Islet precursor cell (in vitro differentiated cells): ENCODE measurements at regions not wholly inside any gene's neighbourhood (a gene's known extent, or its start where the extent isn't known, plus 50 kb on each side); places are given as distances from the start of the nearest gene placed in this dataset.

ENCODE experiments used
- DNase-seq: peaks from one replicate; pipeline ENCODE4 v3.0.0-alpha.2; 2018

GRCh38 chr2:201969241-201969937, 64.3 kb upstream of the FZD7 start:
- DNase-seq, result no peak

- peak; percentile 66 for DNase-seq
Measured at GRCh38 chr2:201969938-201970785, 63.5 kb upstream of the FZD7 start.

DNA sequence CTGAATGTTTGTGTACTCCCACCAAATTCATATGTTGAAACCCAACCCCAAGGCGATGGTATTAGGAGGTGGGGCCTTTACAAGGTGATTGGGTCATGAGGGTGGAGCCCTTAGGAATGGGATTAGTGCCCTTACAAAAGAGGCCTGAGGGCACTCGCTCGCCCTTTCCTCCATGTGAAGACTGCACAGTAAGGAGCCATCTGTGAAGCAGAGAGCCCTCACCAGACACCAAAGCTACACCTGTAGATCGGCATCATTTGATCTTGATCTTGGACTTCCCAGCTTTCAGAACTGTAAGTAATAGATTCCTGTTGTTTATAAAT, 62.9 kb upstream of the FZD7 start:
- no peak for DNase-seq

DNA sequence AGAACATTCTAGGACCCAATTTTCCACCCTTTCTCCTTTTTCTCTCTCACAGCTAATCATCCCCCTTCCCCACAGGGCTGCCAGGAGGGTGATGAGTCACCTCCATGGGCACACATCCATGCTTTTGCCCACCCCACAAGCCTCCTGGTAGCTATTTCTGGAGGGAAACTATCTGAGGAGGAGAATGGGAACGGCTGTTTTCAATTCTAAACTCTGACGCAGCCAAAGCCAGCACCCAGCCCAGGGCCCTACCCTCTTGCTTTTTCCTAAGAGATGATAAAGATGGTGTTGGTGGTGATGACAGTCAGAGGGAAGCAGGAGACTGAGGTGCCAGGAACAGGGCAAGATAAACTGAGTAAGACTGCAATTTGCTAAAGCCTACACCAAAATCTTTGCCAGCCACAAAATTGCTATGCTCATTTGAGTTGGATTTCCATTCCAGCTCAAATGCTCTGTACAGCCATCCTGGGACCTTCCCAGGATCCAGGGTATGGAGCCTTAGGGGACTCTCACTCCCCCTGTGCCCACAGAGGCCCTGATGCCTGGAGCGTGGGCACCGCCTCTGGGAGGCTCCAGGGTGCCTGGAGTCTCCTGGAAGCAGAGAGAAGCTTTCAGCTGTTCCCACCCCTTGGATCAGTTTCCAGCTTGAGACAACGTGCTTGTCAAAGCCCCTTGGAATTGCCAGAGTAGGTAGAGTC, 62.0 kb upstream of the FZD7 start:
- DNase-seq, result no peak

GRCh38 chr2:201972621-201973255, 60.9 kb upstream of the FZD7 start:
- DNase-seq, result no peak

GRCh38 chr2:201973305-201973928, 60.2 kb upstream of the FZD7 start:
- DNase-seq, result no peak

DNA sequence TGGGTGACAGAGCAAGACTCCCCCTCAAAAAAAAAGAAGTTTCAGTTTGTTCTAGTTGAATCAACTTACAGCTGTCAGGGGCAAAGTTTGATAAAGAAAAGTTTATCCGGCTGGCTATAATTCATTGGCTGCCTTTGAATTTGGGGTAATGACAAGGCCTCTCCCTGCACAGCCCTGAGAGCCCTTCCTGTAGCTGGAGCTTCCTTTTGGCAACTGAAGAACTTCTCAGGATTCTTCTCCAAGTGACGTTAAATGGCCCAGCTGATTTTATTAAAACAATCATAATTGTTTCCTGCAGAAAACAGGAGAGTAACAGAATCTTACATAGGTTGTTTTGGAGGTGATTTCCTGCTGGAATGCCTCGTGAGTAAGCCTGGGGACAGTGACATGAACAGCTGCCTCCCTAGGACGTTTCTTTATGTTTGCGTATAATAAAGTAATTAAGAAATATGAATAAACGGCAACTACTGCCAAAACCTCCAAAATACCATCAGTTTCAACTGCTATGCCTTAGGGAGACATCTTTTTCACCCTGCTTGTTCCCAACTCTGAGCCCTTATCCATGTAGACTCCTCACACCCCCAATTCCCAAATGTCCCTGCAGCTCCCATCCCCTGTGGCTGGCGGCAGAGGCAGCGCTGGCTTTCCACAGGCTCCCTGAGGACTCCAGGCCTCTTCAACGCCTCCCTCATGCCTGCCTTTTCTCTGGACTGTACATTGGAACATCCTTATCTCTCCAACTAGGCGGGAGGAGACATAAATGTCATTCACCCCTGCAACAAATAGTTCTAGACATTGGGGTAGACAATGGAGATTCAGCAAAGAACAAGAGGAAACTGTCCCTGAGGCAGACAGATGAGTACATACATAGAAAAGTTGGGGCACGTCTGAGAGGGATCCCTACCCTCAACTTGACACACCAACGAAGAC, 59.2 kb upstream of the FZD7 start:
- no peak for DNase-seq

GRCh38 chr2:201975434-201975833, 58.2 kb upstream of the FZD7 start:
- DNase-seq, result no peak

GRCh38 chr2:201975964-201976612, 57.6 kb upstream of the FZD7 start:
- DNase-seq, result no peak

GRCh38 chr2:201977651-201978050, 56.0 kb upstream of the FZD7 start:
- DNase-seq, result no peak

DNA sequence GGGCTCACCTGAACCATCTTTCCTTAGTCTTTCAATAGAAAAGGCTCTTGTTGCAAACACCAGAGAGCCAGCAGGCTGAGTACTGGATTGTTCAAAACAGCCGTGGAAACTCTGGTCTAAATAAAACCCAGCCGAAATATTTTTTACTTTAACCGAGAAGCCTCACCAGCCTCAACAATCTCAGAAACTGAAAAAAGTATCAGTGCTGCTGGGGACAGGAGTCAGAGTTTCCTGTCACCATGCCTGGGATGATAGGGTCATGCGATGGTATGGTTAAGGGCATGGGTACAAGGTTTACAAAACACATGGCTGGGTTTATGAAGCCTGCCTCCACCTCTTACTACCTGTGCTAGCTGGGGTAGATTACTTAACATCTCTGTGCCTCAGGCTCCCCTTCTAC, 55.3 kb upstream of the FZD7 start:
- DNase-seq, result no peak

DNA sequence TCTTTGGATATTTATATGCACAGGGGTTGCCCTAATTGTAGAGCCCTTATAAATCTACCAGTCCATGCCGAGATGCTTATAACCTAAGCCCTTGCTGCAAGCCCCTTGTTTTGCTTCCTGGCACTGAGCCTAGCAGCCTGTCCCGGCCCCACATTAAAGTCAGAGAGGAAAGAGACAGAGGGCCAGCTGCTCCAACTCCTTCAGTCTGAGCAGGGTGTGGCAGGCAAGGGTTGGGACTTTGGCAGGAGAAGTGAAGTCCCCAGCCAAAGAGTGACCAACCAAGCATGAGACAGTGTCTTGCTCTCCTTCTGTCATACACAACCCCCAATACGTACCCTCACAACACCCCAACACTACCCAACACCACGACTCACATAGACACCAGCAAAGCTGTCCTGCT, 54.7 kb upstream of the FZD7 start:
- DNase-seq, result no peak

GRCh38 chr2:201980389-201980821, 53.2 kb upstream of the FZD7 start:
- no peak for DNase-seq

- no peak for DNase-seq
Measured at GRCh38 chr2:201980946-201981345, 52.7 kb upstream of the FZD7 start.

DNA sequence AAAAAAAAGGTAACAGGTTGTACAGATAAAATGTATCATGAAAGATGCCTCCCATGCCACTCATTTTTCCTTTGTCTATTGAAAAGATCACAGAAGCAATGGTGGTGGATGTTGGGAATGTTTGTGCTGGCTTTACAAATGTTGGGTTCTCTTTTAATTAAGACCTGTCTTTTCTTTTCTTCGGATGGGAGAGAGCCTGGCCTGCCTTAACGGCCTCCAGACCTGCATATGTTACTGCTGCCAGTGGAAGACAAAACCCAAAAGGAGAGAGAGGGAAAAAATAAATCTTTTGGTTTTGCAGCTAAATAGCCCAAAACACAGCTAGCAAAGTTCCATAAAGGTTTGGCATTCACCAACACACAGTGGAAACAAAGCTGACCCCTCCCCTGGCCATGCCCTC, 50.5 kb upstream of the FZD7 start:
- no peak for DNase-seq

DNA sequence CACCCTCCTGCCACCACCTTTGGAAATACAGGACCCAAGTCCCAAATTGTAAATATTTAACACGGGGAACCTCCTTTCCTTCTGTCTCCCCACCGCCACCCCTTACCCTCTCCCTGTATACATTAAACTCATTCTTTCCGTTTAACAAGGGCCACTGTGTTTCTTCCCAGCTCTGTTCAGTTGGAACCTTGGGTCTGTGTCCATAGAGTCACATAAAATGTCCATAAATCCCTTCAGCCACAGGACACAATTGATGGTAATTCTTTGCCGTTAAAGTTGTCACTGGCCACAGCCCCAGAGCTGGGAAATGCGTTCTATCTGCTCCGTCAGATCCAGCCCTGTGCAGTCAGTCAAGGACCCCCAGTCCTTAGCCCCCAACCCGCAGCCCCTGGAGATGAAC, 49.9 kb upstream of the FZD7 start:
- DNase-seq, result no peak
